ENCODE measurements at regions not wholly inside any gene's neighbourhood (a gene's known extent, or its start where the extent isn't known, plus 50 kb on each side); places are given as distances from the start of the nearest gene placed in this dataset.

DNA sequence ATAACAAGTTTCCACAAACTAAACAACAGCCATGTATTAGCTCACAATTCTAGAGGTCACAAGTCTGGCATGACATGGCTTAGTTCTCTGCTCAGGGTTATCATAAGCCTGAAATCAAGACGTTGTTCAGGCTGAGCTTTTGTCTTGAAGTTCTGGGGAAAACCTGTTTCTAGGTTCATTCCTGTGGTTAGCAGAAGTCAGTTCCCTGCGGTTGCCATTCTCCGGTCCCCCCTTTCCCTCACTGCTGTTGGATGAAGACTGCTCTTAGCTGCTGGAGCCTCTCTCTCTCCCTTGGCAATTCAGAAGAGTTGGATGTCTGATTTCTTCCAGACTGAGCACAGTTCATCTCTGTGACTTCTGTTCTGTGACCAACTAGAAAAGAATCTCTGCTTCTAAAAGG is 962.6 kb downstream of the PCDH7 start:
- TF ChIP-seq ISL1 (CRISPR knock-in tag; IDR thresholded peaks at IDR 0.05) (no peak), ZFP3 (CRISPR knock-in tag; IDR thresholded peaks at IDR 0.05) (no peak), ZNF70 (CRISPR knock-in tag; IDR thresholded peaks at IDR 0.05) (no peak), PPARA (CRISPR knock-in tag; IDR thresholded peaks at IDR 0.05; ENCODE audit: borderline replicate concordance) (no peak)
- TF ChIP-seq, protein P1, sequence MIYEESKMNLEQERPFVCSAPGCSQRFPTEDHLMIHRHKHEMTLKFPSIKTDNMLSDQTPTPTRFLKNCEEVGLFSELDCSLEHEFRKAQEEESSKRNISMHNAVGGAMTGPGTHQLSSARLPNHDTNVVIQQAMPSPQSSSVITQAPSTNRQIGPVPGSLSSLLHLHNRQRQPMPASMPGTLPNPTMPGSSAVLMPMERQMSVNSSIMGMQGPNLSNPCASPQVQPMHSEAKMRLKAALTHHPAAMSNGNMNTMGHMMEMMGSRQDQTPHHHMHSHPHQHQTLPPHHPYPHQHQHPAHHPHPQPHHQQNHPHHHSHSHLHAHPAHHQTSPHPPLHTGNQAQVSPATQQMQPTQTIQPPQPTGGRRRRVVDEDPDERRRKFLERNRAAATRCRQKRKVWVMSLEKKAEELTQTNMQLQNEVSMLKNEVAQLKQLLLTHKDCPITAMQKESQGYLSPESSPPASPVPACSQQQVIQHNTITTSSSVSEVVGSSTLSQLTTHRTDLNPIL (CRISPR knock-in tag; IDR thresholded peaks at IDR 0.05; ENCODE audit: low read depth) = no peak
- TF ChIP-seq, protein P2, sequence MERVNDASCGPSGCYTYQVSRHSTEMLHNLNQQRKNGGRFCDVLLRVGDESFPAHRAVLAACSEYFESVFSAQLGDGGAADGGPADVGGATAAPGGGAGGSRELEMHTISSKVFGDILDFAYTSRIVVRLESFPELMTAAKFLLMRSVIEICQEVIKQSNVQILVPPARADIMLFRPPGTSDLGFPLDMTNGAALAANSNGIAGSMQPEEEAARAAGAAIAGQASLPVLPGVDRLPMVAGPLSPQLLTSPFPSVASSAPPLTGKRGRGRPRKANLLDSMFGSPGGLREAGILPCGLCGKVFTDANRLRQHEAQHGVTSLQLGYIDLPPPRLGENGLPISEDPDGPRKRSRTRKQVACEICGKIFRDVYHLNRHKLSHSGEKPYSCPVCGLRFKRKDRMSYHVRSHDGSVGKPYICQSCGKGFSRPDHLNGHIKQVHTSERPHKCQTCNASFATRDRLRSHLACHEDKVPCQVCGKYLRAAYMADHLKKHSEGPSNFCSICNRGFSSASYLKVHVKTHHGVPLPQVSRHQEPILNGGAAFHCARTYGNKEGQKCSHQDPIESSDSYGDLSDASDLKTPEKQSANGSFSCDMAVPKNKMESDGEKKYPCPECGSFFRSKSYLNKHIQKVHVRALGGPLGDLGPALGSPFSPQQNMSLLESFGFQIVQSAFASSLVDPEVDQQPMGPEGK (CRISPR knock-in tag; IDR thresholded peaks at IDR 0.05; ENCODE audit: borderline replicate concordance) = no peak

Data from SK-N-SH treated with all-trans-retinoic acid at 6 μM for 48 hours (cell line).